ENCODE measurements at regions not wholly inside any gene's neighbourhood (a gene's known extent, or its start where the extent isn't known, plus 50 kb on each side); places are given as distances from the start of the nearest gene placed in this dataset.

GRCh38 chr4:123308667-123309066 is 87.9 kb upstream of the SPRY1 start:
- TF ChIP-seq CTCF (IDR thresholded peaks at IDR 0.05; ENCODE audit: low read depth, low read length) (no peak), EZH2phosphoT487 (IDR thresholded peaks at IDR 0.05; ENCODE audit: low read depth) (no peak)
